LNCaP clone FGC (cell line): ENCODE measurements at regions not wholly inside any gene's neighbourhood (a gene's known extent, or its start where the extent isn't known, plus 50 kb on each side); places are given as distances from the start of the nearest gene placed in this dataset.

ENCODE experiments used
- DNase-seq: peaks from one replicate; pipeline ENCODE4 v3.0.0-alpha.2; 2011; ENCODE audit warnings: low read depth
- H3K4me3 ChIP-seq: 2 replicates; pipeline ENCODE4 v1.5.1; 2011; ENCODE audit warnings: mild to moderate bottlenecking, low read depth, low read length, control low read depth
- TF ChIP-seq, protein P1 (sequence below): IDR thresholded peaks from 2 replicates; pipeline ENCODE4 v1.5.1; 2012; ENCODE audit warnings: mild to moderate bottlenecking; ENCODE audit not compliant: control insufficient read depth, insufficient read depth; ENCODE audit errors: extremely low read depth

- no peak overlapping the region for H3K4me3 ChIP-seq
- TF ChIP-seq, protein P1, sequence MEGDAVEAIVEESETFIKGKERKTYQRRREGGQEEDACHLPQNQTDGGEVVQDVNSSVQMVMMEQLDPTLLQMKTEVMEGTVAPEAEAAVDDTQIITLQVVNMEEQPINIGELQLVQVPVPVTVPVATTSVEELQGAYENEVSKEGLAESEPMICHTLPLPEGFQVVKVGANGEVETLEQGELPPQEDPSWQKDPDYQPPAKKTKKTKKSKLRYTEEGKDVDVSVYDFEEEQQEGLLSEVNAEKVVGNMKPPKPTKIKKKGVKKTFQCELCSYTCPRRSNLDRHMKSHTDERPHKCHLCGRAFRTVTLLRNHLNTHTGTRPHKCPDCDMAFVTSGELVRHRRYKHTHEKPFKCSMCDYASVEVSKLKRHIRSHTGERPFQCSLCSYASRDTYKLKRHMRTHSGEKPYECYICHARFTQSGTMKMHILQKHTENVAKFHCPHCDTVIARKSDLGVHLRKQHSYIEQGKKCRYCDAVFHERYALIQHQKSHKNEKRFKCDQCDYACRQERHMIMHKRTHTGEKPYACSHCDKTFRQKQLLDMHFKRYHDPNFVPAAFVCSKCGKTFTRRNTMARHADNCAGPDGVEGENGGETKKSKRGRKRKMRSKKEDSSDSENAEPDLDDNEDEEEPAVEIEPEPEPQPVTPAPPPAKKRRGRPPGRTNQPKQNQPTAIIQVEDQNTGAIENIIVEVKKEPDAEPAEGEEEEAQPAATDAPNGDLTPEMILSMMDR: no peak
- DNase-seq: no peak
These were observed 596.5 kb upstream of the POT1 start for GRCh38 chr7:125526092-125526491.

- TF ChIP-seq, protein P1: no peak
- DNase-seq: no peak
These were observed 586.6 kb upstream of the POT1 start for GRCh38 chr7:125516194-125516593.

GRCh38 chr7:125512373-125512772, 582.7 kb upstream of the POT1 start:
- H3K4me3 ChIP-seq: no peak overlapping the region
- no peak for DNase-seq
- TF ChIP-seq, protein P1: no peak

More at GRCh38 chr7:125516194-125516593, 586.6 kb upstream of the POT1 start:
- H3K4me3 ChIP-seq: no peak overlapping the region

DNA sequence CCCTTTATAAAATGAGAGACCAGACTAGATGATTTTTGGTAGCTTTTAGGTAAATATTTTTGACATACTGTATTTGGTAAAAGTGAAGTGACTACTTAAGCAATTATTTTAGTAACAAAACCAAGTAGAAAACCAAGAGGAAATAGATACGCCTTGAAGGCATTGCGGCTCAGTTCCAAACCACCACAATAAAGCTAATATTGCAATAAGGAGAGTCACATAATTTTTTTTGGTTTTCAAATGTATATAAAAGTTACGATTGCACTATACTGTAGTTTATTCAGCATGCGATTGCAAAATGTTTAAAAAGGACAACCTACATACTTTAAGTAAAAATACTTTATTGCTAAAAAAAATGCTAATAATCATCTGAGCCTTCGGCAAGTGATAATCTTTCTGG, 581.7 kb upstream of the POT1 start:
- DNase-seq: no peak
- H3K4me3 ChIP-seq: no peak overlapping the region
- TF ChIP-seq, protein P1: no peak

- TF ChIP-seq, protein P1: no peak
- H3K4me3 ChIP-seq: no peak overlapping the region
- DNase-seq: no peak
These were observed 576.7 kb upstream of the POT1 start for GRCh38 chr7:125506331-125506730.

- DNase-seq: no peak
- TF ChIP-seq, protein P1: no peak
- no peak overlapping the region for H3K4me3 ChIP-seq
These were observed 575.2 kb upstream of the POT1 start for GRCh38 chr7:125504848-125505247.

GRCh38 chr7:125495997-125496396, 566.4 kb upstream of the POT1 start:
- TF ChIP-seq, protein P1: no peak
- no peak overlapping the region for H3K4me3 ChIP-seq
- DNase-seq: no peak
